SK-N-SH treated with all-trans-retinoic acid at 6 μM for 48 hours (cell line): ENCODE measurements at regions not wholly inside any gene's neighbourhood (a gene's known extent, or its start where the extent isn't known, plus 50 kb on each side); places are given as distances from the start of the nearest gene placed in this dataset.

Experiments used
- ATAC-seq: fragments of 200-7000 bp; cut with Tn5 transposase; 3 replicates; pipeline ENCODE4 v1.9.1; 2020; ENCODE audit warnings: mild to moderate bottlenecking, moderate library complexity
- ARNTL ChIP-seq: fragments of 450-650 bp; formaldehyde crosslinking; IDR thresholded peaks from 2 replicates; pipeline ENCODE4 v1.5.0; 2020; ENCODE audit warnings: low read depth, mild to moderate bottlenecking, moderate library complexity, borderline replicate concordance
- BACH2 ChIP-seq: fragments of 250-450 bp; sonication (Bioruptor Pico); IDR thresholded peaks from 2 replicates; pipeline ENCODE4 v1.9.0; 2021; ENCODE audit warnings: mild to moderate bottlenecking, borderline replicate concordance
- CREB5 ChIP-seq: fragments of 250-450 bp; sonication (Bioruptor Pico); IDR thresholded peaks from 2 replicates; pipeline ENCODE4 v1.5.1; 2020; ENCODE audit warnings: low read depth, mild to moderate bottlenecking, moderate library complexity
- CSDC2 ChIP-seq: fragments of 250-450 bp; sonication (Bioruptor Pico); IDR thresholded peaks from 2 replicates; pipeline ENCODE4 v1.5.0; 2020; ENCODE audit warnings: mild to moderate bottlenecking, moderate library complexity
- ESRRG ChIP-seq: fragments of 250-450 bp; sonication (Bioruptor Pico); IDR thresholded peaks from 2 replicates; pipeline ENCODE4 v1.6.1; 2021; ENCODE audit warnings: mild to moderate bottlenecking
- GLIS3 ChIP-seq: fragments of 250-450 bp; sonication (Bioruptor Pico); IDR thresholded peaks from 2 replicates; pipeline ENCODE4 v1.5.0; 2020; ENCODE audit warnings: mild to moderate bottlenecking, moderate library complexity
- ISL1 ChIP-seq: fragments of 250-450 bp; sonication (Bioruptor Pico); IDR thresholded peaks from 2 replicates; pipeline ENCODE4 v2.1.2; 2022; ENCODE audit warnings: mild to moderate bottlenecking, moderate library complexity
- OSR1 ChIP-seq: fragments of 250-450 bp; sonication (Bioruptor Pico); IDR thresholded peaks from 2 replicates; pipeline ENCODE4 v1.8.0; 2022; ENCODE audit warnings: moderate library complexity, mild to moderate bottlenecking, inconsistent platforms
- POU6F1 ChIP-seq: fragments of 250-450 bp; sonication (Bioruptor Pico); IDR thresholded peaks from 2 replicates; pipeline ENCODE4 v1.8.0; 2021; ENCODE audit warnings: low read depth, mild to moderate bottlenecking, moderate library complexity, borderline replicate concordance
- PPARA ChIP-seq: fragments of 250-450 bp; sonication (Bioruptor Pico); IDR thresholded peaks from 2 replicates; pipeline ENCODE4 v1.5.0; 2020; ENCODE audit warnings: mild to moderate bottlenecking, borderline replicate concordance
- RARB ChIP-seq: fragments of 250-450 bp; sonication (Bioruptor Pico); IDR thresholded peaks from 2 replicates; pipeline ENCODE4 v1.8.0; 2021; ENCODE audit warnings: mild to moderate bottlenecking, moderate library complexity
- SNAI2 ChIP-seq: fragments of 250-450 bp; sonication (Bioruptor Pico); IDR thresholded peaks from 2 replicates; pipeline ENCODE4 v1.5.0; 2020; ENCODE audit warnings: mild to moderate bottlenecking, moderate library complexity
- TCF4 ChIP-seq: fragments of 250-450 bp; sonication (Bioruptor Pico); IDR thresholded peaks from 2 replicates; pipeline ENCODE4 v1.8.0; 2021; ENCODE audit warnings: mild to moderate bottlenecking, moderate library complexity, borderline replicate concordance
- TSHZ2 ChIP-seq: fragments of 250-450 bp; sonication (Bioruptor Pico); IDR thresholded peaks from 2 replicates; pipeline ENCODE4 v1.5.0; 2020; ENCODE audit warnings: mild to moderate bottlenecking, moderate library complexity
- ZC3H10 ChIP-seq: fragments of 250-450 bp; sonication (Bioruptor Pico); IDR thresholded peaks from 2 replicates; pipeline ENCODE4 v1.5.1; 2021; ENCODE audit warnings: mild to moderate bottlenecking, moderate library complexity
- ZFP3 ChIP-seq: fragments of 250-450 bp; sonication (Bioruptor Pico); IDR thresholded peaks from 2 replicates; pipeline ENCODE4 v1.5.0; 2020; ENCODE audit warnings: mild to moderate bottlenecking, moderate library complexity
- ZFP30 ChIP-seq: fragments of 450-650 bp; formaldehyde crosslinking; IDR thresholded peaks from 2 replicates; pipeline ENCODE4 v1.5.0; 2022; ENCODE audit warnings: mild to moderate bottlenecking, moderate library complexity
- ZNF565 ChIP-seq: fragments of 450-650 bp; formaldehyde crosslinking; conservative IDR thresholded peaks from 2 replicates; pipeline ENCODE4 v1.5.0; 2020; ENCODE audit warnings: low read depth, mild to moderate bottlenecking, moderate library complexity
- ZNF70 ChIP-seq: fragments of 450-650 bp; formaldehyde crosslinking; IDR thresholded peaks from 2 replicates; pipeline ENCODE4 v1.5.0; 2020; ENCODE audit warnings: mild to moderate bottlenecking, moderate library complexity
- ZNF8 ChIP-seq: fragments of 450-650 bp; formaldehyde crosslinking; IDR thresholded peaks from 2 replicates; pipeline ENCODE4 v1.5.0; 2020; ENCODE audit warnings: mild to moderate bottlenecking, moderate library complexity
- TF ChIP-seq, protein P1 (sequence below): fragments of 250-450 bp; sonication (Bioruptor Pico); IDR thresholded peaks from 2 replicates; pipeline ENCODE4 v1.8.0; 2020; ENCODE audit warnings: mild to moderate bottlenecking, moderate library complexity, borderline replicate concordance

- ATAC-seq, result no peak
- TF ChIP-seq PPARA (CRISPR knock-in tag), result no peak
- TF ChIP-seq ISL1, result peak; percentile 63
- TF ChIP-seq CREB5 (CRISPR knock-in tag), result no peak
- no peak for TF ChIP-seq CSDC2
- no peak for TF ChIP-seq ESRRG (CRISPR knock-in tag)
- TF ChIP-seq BACH2, result no peak
- TF ChIP-seq ZFP30, result no peak
- TF ChIP-seq, protein P1, sequence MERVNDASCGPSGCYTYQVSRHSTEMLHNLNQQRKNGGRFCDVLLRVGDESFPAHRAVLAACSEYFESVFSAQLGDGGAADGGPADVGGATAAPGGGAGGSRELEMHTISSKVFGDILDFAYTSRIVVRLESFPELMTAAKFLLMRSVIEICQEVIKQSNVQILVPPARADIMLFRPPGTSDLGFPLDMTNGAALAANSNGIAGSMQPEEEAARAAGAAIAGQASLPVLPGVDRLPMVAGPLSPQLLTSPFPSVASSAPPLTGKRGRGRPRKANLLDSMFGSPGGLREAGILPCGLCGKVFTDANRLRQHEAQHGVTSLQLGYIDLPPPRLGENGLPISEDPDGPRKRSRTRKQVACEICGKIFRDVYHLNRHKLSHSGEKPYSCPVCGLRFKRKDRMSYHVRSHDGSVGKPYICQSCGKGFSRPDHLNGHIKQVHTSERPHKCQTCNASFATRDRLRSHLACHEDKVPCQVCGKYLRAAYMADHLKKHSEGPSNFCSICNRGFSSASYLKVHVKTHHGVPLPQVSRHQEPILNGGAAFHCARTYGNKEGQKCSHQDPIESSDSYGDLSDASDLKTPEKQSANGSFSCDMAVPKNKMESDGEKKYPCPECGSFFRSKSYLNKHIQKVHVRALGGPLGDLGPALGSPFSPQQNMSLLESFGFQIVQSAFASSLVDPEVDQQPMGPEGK (CRISPR knock-in tag), result no peak; the same call in 1 of the 2 replicates
- TF ChIP-seq ZC3H10, result no peak
- no peak for TF ChIP-seq TSHZ2
- TF ChIP-seq ZNF565 (CRISPR knock-in tag), result no peak
- TF ChIP-seq OSR1 (CRISPR knock-in tag), result no peak
- no peak for TF ChIP-seq POU6F1 (CRISPR knock-in tag)
- peak; percentile 64; the same call in 1 of the 2 replicates for TF ChIP-seq SNAI2
- no peak for TF ChIP-seq GLIS3 (CRISPR knock-in tag)
- TF ChIP-seq RARB (CRISPR knock-in tag), result no peak
- TF ChIP-seq ZNF70 (CRISPR knock-in tag), result no peak
Observed at GRCh38 chr7:9937944-9938631, 1035.6 kb upstream of the PHF14 start.

GRCh38 chr7:9939176-9939575 is 1034.5 kb upstream of the PHF14 start:
- no peak for ATAC-seq
- TF ChIP-seq ZFP3 (CRISPR knock-in tag), result no peak
- no peak for TF ChIP-seq CSDC2
- no peak for TF ChIP-seq ZNF70 (CRISPR knock-in tag)
- no peak for TF ChIP-seq GLIS3 (CRISPR knock-in tag)
- no peak for TF ChIP-seq ZNF565 (CRISPR knock-in tag)
- no peak for TF ChIP-seq POU6F1 (CRISPR knock-in tag)
- no peak for TF ChIP-seq ARNTL (CRISPR knock-in tag)
- no peak for TF ChIP-seq PPARA (CRISPR knock-in tag)
- TF ChIP-seq TCF4 (CRISPR knock-in tag), result no peak
- no peak for TF ChIP-seq ESRRG (CRISPR knock-in tag)
- no peak for TF ChIP-seq ZNF8
- no peak for TF ChIP-seq CREB5 (CRISPR knock-in tag)
- no peak for TF ChIP-seq TSHZ2
